Keratinocyte (primary cell): ENCODE measurements at regions not wholly inside any gene's neighbourhood (a gene's known extent, or its start where the extent isn't known, plus 50 kb on each side); places are given as distances from the start of the nearest gene placed in this dataset.

Experiments
- DNase-seq: peaks from one replicate; pipeline ENCODE4 v3.0.0-alpha.2; 2011; ENCODE audit warnings: low read depth, missing footprints, low spot score
- FAIRE-seq: peaks from 2 replicates; lab custom pipeline; 2011; peaks lifted over from hg19 to GRCh38; lab: Jason Lieb, UNC
- H2AFZ ChIP-seq: 2 replicates; pipeline ENCODE4 v1.6.0; 2012; ENCODE audit warnings: low read length, control low read depth, inconsistent platforms; ENCODE audit not compliant: control insufficient read depth
- H3K27ac ChIP-seq: 2 replicates; pipeline ENCODE4 v1.5.1; 2011; ENCODE audit warnings: low read length; ENCODE audit not compliant: control insufficient read depth, insufficient read depth
- H3K27me3 ChIP-seq: 3 replicates; pipeline ENCODE4 v1.6.0; 2011; ENCODE audit warnings: low read length; ENCODE audit not compliant: control insufficient read depth, insufficient read depth; ENCODE audit errors: extremely low read depth
- H3K36me3 ChIP-seq, 2 experiments: 2 replicates in 1 of 2; 3 replicates in 1 of 2; pipeline ENCODE4 v1.5.1; 2011; ENCODE audit warnings: low read length in 2 of 2, mild to moderate bottlenecking in 1 of 2; ENCODE audit not compliant: control insufficient read depth in 2 of 2, insufficient read depth in 2 of 2; ENCODE audit errors: extremely low read depth in 1 of 2
- H3K4me1 ChIP-seq: 3 replicates; pipeline ENCODE4 v1.5.1; 2011; ENCODE audit warnings: low read length; ENCODE audit not compliant: control insufficient read depth, insufficient read depth; ENCODE audit errors: extremely low read depth
- H3K4me2 ChIP-seq: 3 replicates; pipeline ENCODE4 v1.6.0; 2011; ENCODE audit warnings: low read depth, low read length; ENCODE audit not compliant: control insufficient read depth, insufficient read depth; ENCODE audit errors: extremely low read depth
- H3K4me3 ChIP-seq, 3 experiments: fragments of 200-600 bp in 1 of 3; sonication (generic) in 1 of 3; 2 replicates in 2 of 3; 3 replicates in 1 of 3; pipeline ENCODE4 v1.5.1; 2011 to 2016; ENCODE audit warnings: low read length in 3 of 3, mild to moderate bottlenecking in 3 of 3, control low read depth in 2 of 3, inconsistent platforms in 1 of 3, low read depth in 1 of 3, mixed read lengths in 1 of 3, mixed run types in 1 of 3, moderate library complexity in 1 of 3; ENCODE audit not compliant: control insufficient read depth in 2 of 3, insufficient read depth in 2 of 3; ENCODE audit errors: extremely low read depth in 1 of 3
- H3K79me2 ChIP-seq: 2 replicates; pipeline ENCODE4 v1.6.0; 2012; ENCODE audit warnings: low read length; ENCODE audit not compliant: control insufficient read depth, insufficient read depth
- H3K9ac ChIP-seq: 3 replicates; pipeline ENCODE4 v1.6.0; 2011; ENCODE audit warnings: low read length; ENCODE audit not compliant: control insufficient read depth, insufficient read depth; ENCODE audit errors: extremely low read depth
- H3K9me1 ChIP-seq: 3 replicates; pipeline ENCODE4 v1.6.0; 2011; ENCODE audit warnings: low read length; ENCODE audit not compliant: control insufficient read depth, insufficient read depth; ENCODE audit errors: extremely low read depth
- H3K9me3 ChIP-seq: 2 replicates; pipeline ENCODE4 v1.5.1; 2012; ENCODE audit warnings: low read depth, low read length; ENCODE audit not compliant: control insufficient read depth
- H4K20me1 ChIP-seq: 3 replicates; pipeline ENCODE4 v1.6.0; 2011; ENCODE audit warnings: low read length; ENCODE audit not compliant: control insufficient read depth, insufficient read depth; ENCODE audit errors: extremely low read depth
- CTCF ChIP-seq, 3 experiments: IDR thresholded peaks in 1 of 3; conservative IDR thresholded peaks in 1 of 3; optimal IDR thresholded peaks in 1 of 3; 2 replicates in 2 of 3; 3 replicates in 1 of 3; pipeline versions ENCODE3 to v1.5.1; 2011; ENCODE audit warnings: low read length in 3 of 3, mild to moderate bottlenecking in 3 of 3, moderate library complexity in 2 of 3, control low read depth in 1 of 3, inconsistent platforms in 1 of 3; ENCODE audit not compliant: insufficient read depth in 2 of 3; ENCODE audit errors: extremely low read depth in 1 of 3
- EZH2 ChIP-seq: IDR thresholded peaks from one replicate; pipeline ENCODE4 v1.6.1; 2012; ENCODE audit warnings: inconsistent platforms, mild to moderate bottlenecking, low read length, moderate library complexity
- dilution Hi-C: fragments of 300-500 bp; cut with MboI; formaldehyde crosslinking; loops from one replicate; pipeline ENCODE4 v1.7.0; 2020; ENCODE audit warnings: low sequenced_read_pairs; ENCODE audit not compliant: extremely low pct_ligation_motif_present

- no peaks in the 10 kb centered on the region for H3K36me3 ChIP-seq
- no peak overlapping the region for H3K27ac ChIP-seq
- H3K4me1 ChIP-seq, result no peaks in the 10 kb centered on the region
- H3K9me3 ChIP-seq, result no peaks in the 10 kb centered on the region
- H3K4me2 ChIP-seq, result no peak overlapping the region
- FAIRE-seq (no peak), DNase-seq (no peak)
- H4K20me1 ChIP-seq, result no peaks in the 10 kb centered on the region
- no peak for TF ChIP-seq EZH2
- TF ChIP-seq CTCF (optimal IDR thresholded peaks at IDR 0.05 in 1 of 3, IDR thresholded peaks at IDR 0.05 in 1 of 3, conservative IDR thresholded peaks at IDR 0.05 in 1 of 3; ENCODE audit: extremely low read depth in 1 of 3, insufficient read depth in 2 of 3, low read length in 3 of 3), result no peak
- H3K9me1 ChIP-seq, result no peaks in the 10 kb centered on the region
- H2AFZ ChIP-seq, result no peak overlapping the region
- no peaks in the 10 kb centered on the region for H3K79me2 ChIP-seq
- no peak overlapping the region for H3K9ac ChIP-seq
- no peak overlapping the region for H3K4me3 ChIP-seq
- no peaks in the 10 kb centered on the region for H3K27me3 ChIP-seq
- dilution Hi-C loops, result no loop called here
Measured at GRCh38 chr11:38402063-38402462, 1804.0 kb upstream of the RAG2 start.

- no peak overlapping the region for H3K4me2 ChIP-seq
- H3K27me3 ChIP-seq, result no peaks in the 10 kb centered on the region
- no peak overlapping the region for H3K9ac ChIP-seq
- dilution Hi-C loops, result no loop called here
- H3K36me3 ChIP-seq, result no peaks in the 10 kb centered on the region
- H3K9me3 ChIP-seq, result no peaks in the 10 kb centered on the region
- no peak for TF ChIP-seq CTCF (optimal IDR thresholded peaks at IDR 0.05 in 1 of 3, IDR thresholded peaks at IDR 0.05 in 1 of 3, conservative IDR thresholded peaks at IDR 0.05 in 1 of 3; ENCODE audit: extremely low read depth in 1 of 3, insufficient read depth in 2 of 3, low read length in 3 of 3)
- TF ChIP-seq EZH2, result no peak
- H4K20me1 ChIP-seq, result no peaks in the 10 kb centered on the region
- H3K9me1 ChIP-seq, result no peaks in the 10 kb centered on the region
- H3K79me2 ChIP-seq, result no peaks in the 10 kb centered on the region
- H3K27ac ChIP-seq, result no peak overlapping the region
- H2AFZ ChIP-seq, result no peak overlapping the region
- no peaks in the 10 kb centered on the region for H3K4me1 ChIP-seq
- H3K4me3 ChIP-seq, result no peak overlapping the region
- FAIRE-seq (no peak), DNase-seq (no peak)
Measured at GRCh38 chr11:38392176-38392575, 1794.1 kb upstream of the RAG2 start.
